MCF 10A (cell line): ENCODE measurements at regions not wholly inside any gene's neighbourhood (a gene's known extent, or its start where the extent isn't known, plus 50 kb on each side); places are given as distances from the start of the nearest gene placed in this dataset.
"Not testable (repeated sequence)": the region's sequence is repeated elsewhere in the genome, so short reads cannot be mapped to it uniquely, and the experiment has no call there.

ENCODE experiments used
- BruUV-seq: library from RNA; stranded (reverse); fragments of 400-500 nt; replicated peaks from 2 replicates; lab custom pipeline; 2021; lab: Mats Ljungman, UMichigan
- CTCF ChIA-PET: fragments of 300-600 bp; sonication (Branson Sonifier 250); formaldehyde crosslinking; extraction: SDS; loops from one replicate; lab custom pipeline; 2021; ENCODE audit warnings: antibody characterized with exemption, inconsistent platforms; lab: Yijun Ruan, JAX
- POLR2A ChIA-PET: fragments of 300-600, 350-650 bp; sonication (Branson Sonifier 250); formaldehyde crosslinking; extraction: SDS; loops from one replicate; lab custom pipeline; 2020; ENCODE audit warnings: antibody characterized with exemption, inconsistent platforms; lab: Yijun Ruan, JAX
- DNase-seq: peaks from one replicate; pipeline ENCODE4 v3.0.0-alpha.2; 2018; ENCODE audit not compliant: unreplicated experiment
- H3K27ac Mint-ChIP-seq: one replicate; pipeline ENCODE4 v1.8.0; 2022; ENCODE audit warnings: mild to moderate bottlenecking, low read depth, mixed read lengths; ENCODE audit not compliant: unreplicated experiment
- H3K27me3 Mint-ChIP-seq: one replicate; pipeline ENCODE4 v1.8.0; 2022; ENCODE audit warnings: mixed read lengths; ENCODE audit not compliant: insufficient read depth, unreplicated experiment
- H3K36me3 Mint-ChIP-seq: one replicate; pipeline ENCODE4 v1.8.0; 2022; ENCODE audit warnings: mild to moderate bottlenecking, moderate library complexity, mixed read lengths; ENCODE audit not compliant: insufficient read depth, unreplicated experiment
- H3K4me1 Mint-ChIP-seq: one replicate; pipeline ENCODE4 v1.8.0; 2022; ENCODE audit warnings: mixed read lengths; ENCODE audit not compliant: insufficient read depth, unreplicated experiment
- H3K4me3 Mint-ChIP-seq: one replicate; pipeline ENCODE4 v1.8.0; 2022; ENCODE audit warnings: mild to moderate bottlenecking, moderate library complexity, mixed read lengths; ENCODE audit not compliant: unreplicated experiment
- H3K9me3 Mint-ChIP-seq: one replicate; pipeline ENCODE4 v1.8.0; 2022; ENCODE audit warnings: mixed read lengths; ENCODE audit not compliant: unreplicated experiment
- CTCF ChIP-seq: fragments of 200-600 bp; IDR thresholded peaks from one replicate; pipeline ENCODE4 v1.8.0; 2022; ENCODE audit warnings: antibody characterized with exemption, mild to moderate bottlenecking; ENCODE audit not compliant: unreplicated experiment
- intact Hi-C: fragments of 100-400 bp; cut with micrococcal nuclease; formaldehyde crosslinking; loops from 2 replicates; pipeline ENCODE4 v1.14.1; 2022

DNA sequence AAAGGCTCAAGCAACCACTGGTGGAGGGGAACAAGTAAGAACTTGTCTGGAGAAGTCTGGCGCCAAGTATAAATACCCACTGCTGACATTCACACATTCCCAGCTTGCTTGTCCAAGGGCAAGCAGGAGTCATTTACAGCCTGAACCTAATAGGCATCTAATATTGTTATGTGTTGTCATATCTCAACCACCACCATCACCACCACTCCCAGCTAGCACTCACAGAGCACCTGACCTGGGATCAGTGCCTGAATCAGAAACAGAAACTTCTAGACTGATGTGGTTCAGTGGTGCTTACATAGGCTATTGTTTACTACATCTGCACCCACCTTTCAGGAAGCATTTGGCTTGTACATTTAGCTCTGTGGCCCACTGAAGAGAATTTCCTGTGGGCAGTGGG is 157.1 kb downstream of the POTEB3 start:
- H3K27ac Mint-ChIP-seq, H3K27me3 Mint-ChIP-seq, H3K9me3 Mint-ChIP-seq, H3K4me1 Mint-ChIP-seq, H3K36me3 Mint-ChIP-seq, intact Hi-C loops, BruUV-seq, DNase-seq, H3K4me3 Mint-ChIP-seq: not testable (repeated sequence)
- CTCF ChIA-PET = interaction anchor here (0.9 to 2.7 kb wide), 4 partner anchors 10 to 941 kb away, joined by 3 to 12 read pairs (median 6); no protein-coding TSS in a partner anchor
- POLR2A ChIA-PET = interaction anchor here (0.6 to 2.2 kb wide), 5 partner anchors 11 to 955 kb away, joined by 3 to 12 read pairs (median 4); no protein-coding TSS in a partner anchor

DNA sequence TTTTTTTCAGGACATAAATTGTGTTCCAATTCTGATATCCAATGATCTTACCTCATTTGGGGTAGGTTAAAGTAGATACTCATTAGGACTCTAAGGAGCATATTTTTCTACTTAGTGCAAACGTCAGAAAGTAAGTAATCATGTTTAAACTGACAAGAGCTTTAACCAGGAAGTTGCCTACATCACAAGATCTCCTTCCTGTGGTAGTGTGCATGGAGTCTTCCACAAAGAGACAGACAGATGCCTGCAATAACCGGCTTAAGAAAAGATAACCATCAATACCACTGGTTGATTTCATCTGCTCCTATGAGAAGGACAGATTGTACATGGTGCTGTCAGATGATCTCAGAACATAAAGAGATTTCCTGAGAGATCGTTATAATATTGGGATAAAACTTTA is 160.0 kb downstream of the POTEB3 start:
- H3K9me3 Mint-ChIP-seq, DNase-seq, BruUV-seq, H3K4me1 Mint-ChIP-seq, H3K27me3 Mint-ChIP-seq, H3K27ac Mint-ChIP-seq, H3K4me3 Mint-ChIP-seq, POLR2A ChIA-PET, H3K36me3 Mint-ChIP-seq, intact Hi-C loops: not testable (repeated sequence)
- CTCF ChIA-PET = interaction anchor here (2.1 kb wide), 1 partner anchor 8 kb away, joined by 8 read pairs; no protein-coding TSS in a partner anchor

DNA sequence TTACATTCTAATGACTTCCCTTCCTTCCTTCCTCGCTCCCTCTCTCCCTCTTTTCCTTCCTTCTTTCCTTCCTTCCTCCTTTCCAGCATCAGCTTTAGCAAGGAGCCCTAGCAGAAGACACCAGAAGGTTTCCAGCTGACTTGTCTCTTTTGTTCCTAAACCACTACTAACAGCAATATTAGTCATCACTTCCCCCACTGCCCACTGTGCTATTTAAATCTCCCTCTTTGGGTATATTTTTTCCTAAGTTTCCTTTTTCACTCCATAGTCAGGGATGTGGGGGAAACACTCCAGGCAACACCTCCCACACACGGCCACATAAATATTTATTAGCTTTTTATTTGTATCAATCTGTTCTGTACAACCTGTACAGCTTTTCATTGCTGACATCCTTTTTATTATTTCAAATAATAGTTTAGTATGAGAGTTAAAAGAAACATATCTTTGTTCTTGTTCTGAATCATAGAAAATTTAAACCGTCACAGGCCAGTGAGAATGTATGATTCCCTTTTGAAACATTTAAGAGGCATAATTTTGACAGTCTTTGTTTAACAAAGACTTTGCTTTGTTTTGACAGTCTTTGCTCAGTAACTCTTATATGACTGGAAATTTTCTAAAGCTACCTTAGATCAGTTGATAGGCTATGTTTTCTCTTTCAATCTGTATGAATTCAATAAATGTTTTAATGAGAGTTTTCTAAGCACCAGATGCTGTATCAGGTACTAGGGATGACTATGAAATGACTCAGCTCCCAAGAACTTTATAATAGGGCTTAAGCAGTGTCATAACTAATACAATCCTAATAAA is 167.9 kb downstream of the POTEB3 start:
- BruUV-seq, H3K4me3 Mint-ChIP-seq, H3K27me3 Mint-ChIP-seq, H3K36me3 Mint-ChIP-seq, H3K4me1 Mint-ChIP-seq, H3K27ac Mint-ChIP-seq, intact Hi-C loops, DNase-seq, H3K9me3 Mint-ChIP-seq: not testable (repeated sequence)
- CTCF ChIA-PET = interaction anchor here (0.9 to 3.6 kb wide), 5 partner anchors 9 to 626 kb away, joined by 3 to 12 read pairs (median 4); no protein-coding TSS in a partner anchor
- POLR2A ChIA-PET = interaction anchor here (0.8 to 2.3 kb wide), 4 partner anchors 9 to 14 kb away, joined by 3 to 12 read pairs (median 5); no protein-coding TSS in a partner anchor

GRCh38 chr15:21271566-21271965 is 168.7 kb downstream of the POTEB3 start:
- Mint-ChIP-seq H3K36me3 (no peaks in the 10 kb centered on the region), H3K27ac (no peak overlapping the region), H3K27me3 (no peaks in the 10 kb centered on the region), H3K4me3 (no peak overlapping the region), H3K9me3 (no peaks in the 10 kb centered on the region), H3K4me1 (peaks cover 6% of the 10 kb centered on the region)
- TF ChIP-seq CTCF = no peak
- intact Hi-C loops = no loop called here
- CTCF ChIA-PET = interaction anchor here (0.6 to 3.6 kb wide), 4 partner anchors 9 to 949 kb away, joined by 3 to 12 read pairs (median 6); no protein-coding TSS in a partner anchor
- DNase-seq = no peak
- BruUV-seq = no TSS peak
- POLR2A ChIA-PET = interaction anchor here (1.7 to 2.3 kb wide), 2 partner anchors 11 to 12 kb away, joined by 5 to 12 read pairs; no protein-coding TSS in a partner anchor

DNA sequence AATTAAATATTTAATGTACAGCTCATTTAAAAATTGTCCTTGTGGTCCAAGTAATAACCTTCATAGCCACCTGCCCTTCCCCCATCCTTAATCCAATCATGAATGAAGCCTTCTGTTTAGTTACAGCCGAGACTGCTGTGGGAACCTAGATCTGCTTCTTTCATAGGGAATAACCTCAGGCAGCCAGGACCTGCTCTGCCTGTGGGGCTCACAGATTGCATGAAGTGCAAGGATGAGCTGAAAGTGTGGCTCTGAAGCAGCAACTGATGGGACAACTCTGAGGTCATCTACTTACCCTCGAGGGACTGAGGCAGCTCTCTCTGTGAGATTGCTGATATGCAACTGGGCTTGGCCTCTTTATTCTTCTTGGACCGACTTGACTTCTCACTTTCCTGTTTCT is 169.8 kb downstream of the POTEB3 start:
- BruUV-seq = no TSS peak
- no peaks in the 10 kb centered on the region for H3K9me3 Mint-ChIP-seq
- POLR2A ChIA-PET = interaction anchor here (1.4 kb wide), 1 partner anchor 598 kb away, joined by 6 read pairs; no protein-coding TSS in a partner anchor
- no peak overlapping the region for H3K27ac Mint-ChIP-seq
- H3K4me1 Mint-ChIP-seq = peaks cover 12% of the 10 kb centered on the region
- no peak for DNase-seq
- intact Hi-C loops = no loop called here
- no peaks in the 10 kb centered on the region for H3K27me3 Mint-ChIP-seq
- H3K36me3 Mint-ChIP-seq = no peaks in the 10 kb centered on the region
- H3K4me3 Mint-ChIP-seq = no peak overlapping the region
- TF ChIP-seq CTCF = no peak
- CTCF ChIA-PET = interaction anchor here (0.5 to 1.0 kb wide), 3 partner anchors 9 to 1007 kb away, joined by 3 read pairs; no protein-coding TSS in a partner anchor

GRCh38 chr15:21269673-21270072 is 170.6 kb downstream of the POTEB3 start:
- H3K4me3 Mint-ChIP-seq, DNase-seq, intact Hi-C loops, H3K27ac Mint-ChIP-seq, H3K36me3 Mint-ChIP-seq, H3K27me3 Mint-ChIP-seq, H3K9me3 Mint-ChIP-seq, BruUV-seq: not testable (repeated sequence)
- ChIA-PET POLR2A (interaction anchor here (0.6 to 1.8 kb wide), 4 partner anchors 9 to 610 kb away, joined by 3 to 6 read pairs (median 4); no protein-coding TSS in a partner anchor), CTCF (interaction anchor here (0.5 to 0.8 kb wide), 4 partner anchors 597 to 1007 kb away, joined by 3 to 4 read pairs (median 3); no protein-coding TSS in a partner anchor)
- H3K4me1 Mint-ChIP-seq = peaks cover 14% of the 10 kb centered on the region
